ENCODE measurements at regions not wholly inside any gene's neighbourhood (a gene's known extent, or its start where the extent isn't known, plus 50 kb on each side); places are given as distances from the start of the nearest gene placed in this dataset.
"Not testable (repeated sequence)": the region's sequence is repeated elsewhere in the genome, so short reads cannot be mapped to it uniquely, and the experiment has no call there.

- no peaks in the 10 kb centered on the region for H4K20me1 ChIP-seq (ENCODE audit: insufficient read depth)
- H3K27me3 ChIP-seq (ENCODE audit: insufficient read depth, low read depth, low read length) = no peaks in the 10 kb centered on the region
- H3K9me3 ChIP-seq (ENCODE audit: low read length) = no peaks in the 10 kb centered on the region
- no peaks in the 10 kb centered on the region for H3F3A ChIP-seq (ENCODE audit: insufficient read depth, low read length, poor library complexity, severe bottlenecking)
- H3K36me3 ChIP-seq (ENCODE audit: insufficient read depth, low read length) = no peaks in the 10 kb centered on the region
- no peak overlapping the region for H2AFZ ChIP-seq (ENCODE audit: low read depth, low read length)
- no peak overlapping the region for H3K9ac ChIP-seq (ENCODE audit: low read length)
- H3K4me3 ChIP-seq (ENCODE audit: low read length) = no peak overlapping the region
- no peak overlapping the region for H3K4me2 ChIP-seq (ENCODE audit: low read length)
- no peaks in the 10 kb centered on the region for H3K9me2 ChIP-seq (ENCODE audit: insufficient read depth, low read length)
- TF ChIP-seq EP300 (conservative IDR thresholded peaks at IDR 0.05; ENCODE audit: poor library complexity, severe bottlenecking) (no peak), RAD21 (conservative IDR thresholded peaks at IDR 0.05) (no peak), TAF1 (IDR thresholded peaks at IDR 0.05; ENCODE audit: low read depth) (no peak), POLR2AphosphoS5 (IDR thresholded peaks at IDR 0.05) (no peak), CTCF (IDR thresholded peaks at IDR 0.05; ENCODE audit: poor library complexity, severe bottlenecking) (no peak)
- H3K79me2 ChIP-seq (replicated peaks; ENCODE audit: insufficient read depth, low read length) = no peaks in the 10 kb centered on the region
- H3K27ac ChIP-seq (ENCODE audit: low read length) = no peak overlapping the region
Measured at GRCh38 chr3:102374863-102375634, 59.8 kb upstream of the ZPLD1 start.

GRCh38 chr3:102378216-102378615 lies 56.6 kb upstream of the ZPLD1 start:
- Histone ChIP-seq H3K9me2 (ENCODE audit: insufficient read depth, low read length) (no peaks in the 10 kb centered on the region), H3K27me3 (ENCODE audit: insufficient read depth, low read depth, low read length) (no peaks in the 10 kb centered on the region), H3K79me2 (replicated peaks; ENCODE audit: insufficient read depth, low read length) (no peaks in the 10 kb centered on the region), H3K4me2 (ENCODE audit: low read length) (no peak overlapping the region), H3K4me3 (ENCODE audit: low read length) (no peak overlapping the region), H3K9me3 (ENCODE audit: low read length) (no peaks in the 10 kb centered on the region), H3F3A (ENCODE audit: insufficient read depth, low read length, poor library complexity, severe bottlenecking) (no peaks in the 10 kb centered on the region), H4K20me1 (ENCODE audit: insufficient read depth) (no peaks in the 10 kb centered on the region), H3K27ac (ENCODE audit: low read length) (no peak overlapping the region), H2AFZ (ENCODE audit: low read depth, low read length) (no peak overlapping the region), H3K9ac (ENCODE audit: low read length) (no peak overlapping the region), H3K36me3 (ENCODE audit: insufficient read depth, low read length) (no peaks in the 10 kb centered on the region)
- TF ChIP-seq RAD21 (conservative IDR thresholded peaks at IDR 0.05) (no peak), MXI1 (conservative IDR thresholded peaks at IDR 0.05; ENCODE audit: poor library complexity, severe bottlenecking) (no peak), TAF1 (IDR thresholded peaks at IDR 0.05; ENCODE audit: low read depth) (no peak), POLR2AphosphoS5 (IDR thresholded peaks at IDR 0.05) (no peak), CTCF (IDR thresholded peaks at IDR 0.05; ENCODE audit: poor library complexity, severe bottlenecking) (no peak), SMC3 (conservative IDR thresholded peaks at IDR 0.05; ENCODE audit: poor library complexity) (no peak), REST (IDR thresholded peaks at IDR 0.05; ENCODE audit: borderline replicate concordance) (no peak), EP300 (conservative IDR thresholded peaks at IDR 0.05; ENCODE audit: poor library complexity, severe bottlenecking) (no peak), EZH2 (IDR thresholded peaks at IDR 0.05; ENCODE audit: borderline replicate concordance, insufficient read depth, low read length, poor library complexity, severe bottlenecking) (no peak)

GRCh38 chr3:102382201-102382600 lies 52.6 kb upstream of the ZPLD1 start:
- not testable (repeated sequence) for H3K9me3 ChIP-seq (ENCODE audit: low read length); H3K9ac ChIP-seq (ENCODE audit: low read length); H3K27ac ChIP-seq (ENCODE audit: low read length); H3K4me2 ChIP-seq (ENCODE audit: low read length); H3K9me2 ChIP-seq (ENCODE audit: insufficient read depth, low read length); H3K27me3 ChIP-seq (ENCODE audit: insufficient read depth, low read depth, low read length); H3K36me3 ChIP-seq (ENCODE audit: insufficient read depth, low read length); H3K4me3 ChIP-seq (ENCODE audit: low read length); H4K20me1 ChIP-seq (ENCODE audit: insufficient read depth); H2AFZ ChIP-seq (ENCODE audit: low read depth, low read length); H3K79me2 ChIP-seq (replicated peaks; ENCODE audit: insufficient read depth, low read length); H3F3A ChIP-seq (ENCODE audit: insufficient read depth, low read length, poor library complexity, severe bottlenecking)
